Endodermal cell (in vitro differentiated cells): ENCODE measurements at regions not wholly inside any gene's neighbourhood (a gene's known extent, or its start where the extent isn't known, plus 50 kb on each side); places are given as distances from the start of the nearest gene placed in this dataset.

Experiments used
- DNase-seq: peaks from one replicate; pipeline ENCODE4 v3.0.0-alpha.2; 2017
- H3K27ac ChIP-seq: 2 replicates; pipeline ENCODE4 v1.5.1; 2013; ENCODE audit warnings: mild to moderate bottlenecking, low read depth, low read length, moderate library complexity
- H3K27me3 ChIP-seq: 2 replicates; pipeline ENCODE4 v1.6.1; 2013; ENCODE audit warnings: mild to moderate bottlenecking, low read length, moderate library complexity; ENCODE audit not compliant: insufficient read depth, control insufficient read depth, poor library complexity, severe bottlenecking
- H3K36me3 ChIP-seq: 2 replicates; pipeline ENCODE4 v1.7.0; 2013; ENCODE audit warnings: mild to moderate bottlenecking, low read length, moderate library complexity; ENCODE audit not compliant: control insufficient read depth, insufficient read depth
- H3K4me1 ChIP-seq: one replicate; pipeline ENCODE4 v1.7.0; 2013; ENCODE audit warnings: low read length; ENCODE audit not compliant: control insufficient read depth, insufficient read depth
- H3K4me3 ChIP-seq: 2 replicates; pipeline ENCODE4 v1.5.1; 2013; ENCODE audit warnings: mild to moderate bottlenecking, low read length, moderate library complexity
- H3K9ac ChIP-seq: 2 replicates; pipeline ENCODE4 v1.6.1; 2013; ENCODE audit warnings: mild to moderate bottlenecking, low read length, moderate library complexity; ENCODE audit not compliant: poor library complexity, severe bottlenecking; ENCODE audit errors: extremely low read depth
- H3K9me3 ChIP-seq: 2 replicates; pipeline ENCODE4 v1.6.1; 2013; ENCODE audit warnings: mild to moderate bottlenecking, low read length, moderate library complexity; ENCODE audit not compliant: control insufficient read depth
- H3K27ac Mint-ChIP-seq: 2 replicates; pipeline ENCODE4 v1.8.0; 2020; ENCODE audit warnings: mixed read lengths
- H3K27me3 Mint-ChIP-seq: 2 replicates; pipeline ENCODE4 v1.8.0; 2021; ENCODE audit warnings: mild to moderate bottlenecking, mixed read lengths; ENCODE audit not compliant: insufficient read depth
- H3K36me3 Mint-ChIP-seq: 2 replicates; pipeline ENCODE4 v1.8.0; 2020; ENCODE audit warnings: low read depth, mixed read lengths
- H3K4me1 Mint-ChIP-seq: 2 replicates; pipeline ENCODE4 v1.8.0; 2020; ENCODE audit warnings: mixed read lengths
- H3K4me3 Mint-ChIP-seq: 2 replicates; pipeline ENCODE4 v1.8.0; 2020; ENCODE audit warnings: mild to moderate bottlenecking, moderate library complexity, mixed read lengths
- H3K9me3 Mint-ChIP-seq: 2 replicates; pipeline ENCODE4 v1.8.0; 2020; ENCODE audit warnings: mild to moderate bottlenecking, mixed read lengths
- WGBS, 2 experiments: methylation state at CpG; one replicate each; pipeline versions ENCODE4 v1.1.5 to v1.1.7; 2013; ENCODE audit warnings: missing lambda C conversion rate in 2 of 2, mixed read lengths in 1 of 2; ENCODE audit not compliant: insufficient coverage in 1 of 2, insufficient read length in 1 of 2; 5-methylcytosine and 5-hydroxymethylcytosine counted together
- TF ChIP-seq, protein P1 (sequence below): fragments of 200-600 bp; sonication (generic); conservative IDR thresholded peaks from 2 replicates; pipeline ENCODE4 v1.5.0; 2021; ENCODE audit warnings: antibody characterized with exemption, mild to moderate bottlenecking

DNA sequence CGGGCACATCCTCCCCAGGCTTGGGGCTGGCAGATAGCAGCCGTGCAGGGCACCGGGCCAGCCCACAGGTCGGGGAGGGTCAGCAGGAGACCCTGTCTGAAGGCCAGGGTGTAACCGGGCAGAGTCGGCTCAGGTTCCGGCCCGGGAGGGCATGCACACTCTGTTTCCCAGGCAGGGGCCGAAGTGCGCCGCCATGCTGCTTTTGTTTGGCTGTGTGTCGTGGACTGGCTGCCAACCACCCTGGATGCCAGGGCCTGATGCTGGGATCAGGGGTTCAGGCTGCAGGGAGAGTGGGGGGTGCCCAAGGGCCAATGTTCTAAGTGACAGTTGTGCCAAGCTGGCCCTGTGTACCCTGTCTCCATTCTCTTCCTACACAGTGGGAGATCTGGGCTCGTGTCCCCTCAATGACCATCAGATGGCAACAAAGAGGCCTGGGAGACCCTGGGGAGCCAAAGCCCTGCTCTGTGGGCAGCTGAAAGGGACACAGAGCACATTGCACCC, 120.9 kb upstream of the B3GAT1 start:
- peaks cover 56% of the 10 kb centered on the region for H3K27me3 Mint-ChIP-seq

DNA sequence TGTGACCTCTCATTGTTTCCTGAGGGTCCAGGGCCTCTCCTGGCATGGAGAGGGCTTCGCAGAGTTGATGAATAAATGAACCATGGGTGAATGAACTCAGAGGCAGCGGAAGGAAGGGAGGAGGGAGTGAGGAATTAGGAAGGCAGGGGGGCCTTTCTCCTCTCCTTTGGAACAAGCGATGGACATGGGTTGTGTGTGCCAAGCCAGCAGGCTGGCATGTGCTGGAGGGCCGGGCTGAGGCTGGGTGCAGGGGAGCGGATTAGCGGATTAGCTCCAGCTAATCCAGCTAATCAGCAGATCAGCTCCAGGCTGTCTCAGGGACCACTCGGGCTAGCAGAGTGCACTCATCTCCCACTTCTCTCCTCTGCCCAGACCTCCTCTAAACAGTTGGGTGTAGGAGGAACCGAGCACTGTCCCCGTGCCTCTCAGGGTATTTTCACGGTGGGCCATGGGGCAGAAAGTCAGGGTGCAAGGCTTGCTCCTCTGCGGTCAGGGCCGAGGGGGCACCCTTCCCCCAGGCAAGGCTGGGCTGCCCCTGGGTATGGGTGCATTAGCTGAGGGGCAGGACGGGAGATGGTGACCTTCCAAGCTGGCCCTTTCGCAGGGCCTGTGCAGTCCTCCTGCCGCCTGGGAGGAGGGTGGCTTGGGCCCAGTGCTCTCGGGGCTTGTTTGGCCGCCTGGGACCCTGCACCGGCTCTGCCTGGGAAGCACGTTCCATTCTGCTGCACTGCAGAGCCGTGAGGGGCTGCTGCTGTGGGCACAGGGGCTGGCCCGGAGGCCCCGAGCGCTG, 120.3 kb upstream of the B3GAT1 start:
- H3K36me3 Mint-ChIP-seq: no peaks in the 10 kb centered on the region
- Histone ChIP-seq H3K27me3 (peaks cover 86% of the 10 kb centered on the region), H3K9me3 (no peaks in the 10 kb centered on the region), H3K4me1 (no peaks in the 10 kb centered on the region), H3K4me3 (no peak overlapping the region), H3K36me3 (no peaks in the 10 kb centered on the region), H3K9ac (no peak overlapping the region), H3K27ac (no peak overlapping the region)
- peak; percentile 37 for DNase-seq
- no peak overlapping the region for H3K4me3 Mint-ChIP-seq
- TF ChIP-seq, protein P1, sequence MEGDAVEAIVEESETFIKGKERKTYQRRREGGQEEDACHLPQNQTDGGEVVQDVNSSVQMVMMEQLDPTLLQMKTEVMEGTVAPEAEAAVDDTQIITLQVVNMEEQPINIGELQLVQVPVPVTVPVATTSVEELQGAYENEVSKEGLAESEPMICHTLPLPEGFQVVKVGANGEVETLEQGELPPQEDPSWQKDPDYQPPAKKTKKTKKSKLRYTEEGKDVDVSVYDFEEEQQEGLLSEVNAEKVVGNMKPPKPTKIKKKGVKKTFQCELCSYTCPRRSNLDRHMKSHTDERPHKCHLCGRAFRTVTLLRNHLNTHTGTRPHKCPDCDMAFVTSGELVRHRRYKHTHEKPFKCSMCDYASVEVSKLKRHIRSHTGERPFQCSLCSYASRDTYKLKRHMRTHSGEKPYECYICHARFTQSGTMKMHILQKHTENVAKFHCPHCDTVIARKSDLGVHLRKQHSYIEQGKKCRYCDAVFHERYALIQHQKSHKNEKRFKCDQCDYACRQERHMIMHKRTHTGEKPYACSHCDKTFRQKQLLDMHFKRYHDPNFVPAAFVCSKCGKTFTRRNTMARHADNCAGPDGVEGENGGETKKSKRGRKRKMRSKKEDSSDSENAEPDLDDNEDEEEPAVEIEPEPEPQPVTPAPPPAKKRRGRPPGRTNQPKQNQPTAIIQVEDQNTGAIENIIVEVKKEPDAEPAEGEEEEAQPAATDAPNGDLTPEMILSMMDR: no peak
- H3K27ac Mint-ChIP-seq: no peak overlapping the region
- peaks cover 54% of the 10 kb centered on the region for H3K27me3 Mint-ChIP-seq
- 87 to 89% methylated on average over 9 to 23 of the region's 23 CpGs for WGBS, 2 experiments
- H3K4me1 Mint-ChIP-seq: no peaks in the 10 kb centered on the region
- H3K9me3 Mint-ChIP-seq: no peaks in the 10 kb centered on the region

More for the DNA sequence above, 120.9 kb upstream of the B3GAT1 start:
- 94 to 100% methylated on average over 6 to 13 of the region's 13 CpGs for WGBS, 2 experiments
- H3K4me3 ChIP-seq: no peak overlapping the region
- H3K36me3 Mint-ChIP-seq: no peaks in the 10 kb centered on the region
- H3K36me3 ChIP-seq: no peaks in the 10 kb centered on the region
- H3K4me1 Mint-ChIP-seq: no peaks in the 10 kb centered on the region
- H3K27ac ChIP-seq: no peak overlapping the region
- no peaks in the 10 kb centered on the region for H3K4me1 ChIP-seq
- no peaks in the 10 kb centered on the region for H3K9me3 Mint-ChIP-seq
- TF ChIP-seq, protein P1: peak; percentile 43
- no peak overlapping the region for H3K4me3 Mint-ChIP-seq
- H3K9ac ChIP-seq: no peak overlapping the region
- peak; percentile 49 for DNase-seq
- peaks cover 81% of the 10 kb centered on the region for H3K27me3 ChIP-seq
- no peaks in the 10 kb centered on the region for H3K9me3 ChIP-seq
- H3K27ac Mint-ChIP-seq: no peak overlapping the region

DNA sequence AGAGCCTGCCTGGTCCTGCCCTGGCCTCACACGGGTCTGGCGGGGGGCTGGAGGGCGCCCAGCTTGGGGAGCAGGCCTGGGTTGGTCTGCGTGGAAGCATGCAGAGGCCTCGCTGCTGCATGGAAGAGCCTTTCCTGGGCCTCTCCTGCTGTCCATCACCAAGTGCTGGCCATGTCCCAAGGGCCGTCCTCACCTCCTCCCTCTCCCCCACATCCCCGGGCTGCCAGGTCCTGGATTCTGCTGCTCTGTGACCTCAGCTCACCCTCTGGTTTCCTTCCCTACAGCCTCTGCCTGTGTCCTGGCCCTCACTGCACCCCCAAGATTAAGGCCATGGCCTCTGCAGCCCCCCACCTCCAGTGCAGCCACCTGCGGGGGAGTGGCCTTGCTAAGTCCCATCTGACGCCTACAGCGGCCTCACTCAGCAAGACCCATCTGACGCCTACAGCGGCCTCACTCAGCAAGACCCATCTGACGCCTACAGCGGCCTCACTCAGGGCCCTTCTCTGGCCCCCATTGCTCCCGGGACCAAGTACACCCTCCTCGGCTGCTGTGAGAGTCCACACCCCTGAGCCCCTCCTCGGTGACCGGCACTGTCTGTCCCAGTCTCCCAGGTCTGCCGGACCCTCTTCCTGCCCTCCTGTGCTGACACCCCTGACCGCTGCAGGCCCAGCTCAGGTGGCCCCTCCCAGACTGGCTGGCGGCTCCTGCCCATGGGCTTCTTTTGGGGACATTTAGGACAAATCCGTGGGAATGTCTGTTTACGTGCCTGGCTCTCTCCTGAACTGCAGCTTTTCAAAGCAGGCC, 119.5 kb upstream of the B3GAT1 start:
- no peaks in the 10 kb centered on the region for H3K36me3 ChIP-seq
- H3K9me3 Mint-ChIP-seq: no peaks in the 10 kb centered on the region
- TF ChIP-seq, protein P1: no peak
- no peak overlapping the region for H3K4me3 ChIP-seq
- H3K27me3 Mint-ChIP-seq: peaks cover 54% of the 10 kb centered on the region
- H3K9me3 ChIP-seq: no peaks in the 10 kb centered on the region
- H3K27ac ChIP-seq: no peak overlapping the region
- H3K9ac ChIP-seq: no peak overlapping the region
- H3K27me3 ChIP-seq: peaks cover 86% of the 10 kb centered on the region
- H3K36me3 Mint-ChIP-seq: no peaks in the 10 kb centered on the region
- H3K4me3 Mint-ChIP-seq: no peak overlapping the region
- no peak overlapping the region for H3K27ac Mint-ChIP-seq
- no peaks in the 10 kb centered on the region for H3K4me1 Mint-ChIP-seq
- 90 to 94% methylated on average over 15 to 23 of the region's 23 CpGs for WGBS, 2 experiments
- H3K4me1 ChIP-seq: no peaks in the 10 kb centered on the region
- DNase-seq: peak; percentile 33
